ENCODE measurements at regions not wholly inside any gene's neighbourhood (a gene's known extent, or its start where the extent isn't known, plus 50 kb on each side); places are given as distances from the start of the nearest gene placed in this dataset.

GRCh38 chr1:185376840-185377635 is 60.0 kb upstream of the IVNS1ABP start:
- TF ChIP-seq, protein P1, sequence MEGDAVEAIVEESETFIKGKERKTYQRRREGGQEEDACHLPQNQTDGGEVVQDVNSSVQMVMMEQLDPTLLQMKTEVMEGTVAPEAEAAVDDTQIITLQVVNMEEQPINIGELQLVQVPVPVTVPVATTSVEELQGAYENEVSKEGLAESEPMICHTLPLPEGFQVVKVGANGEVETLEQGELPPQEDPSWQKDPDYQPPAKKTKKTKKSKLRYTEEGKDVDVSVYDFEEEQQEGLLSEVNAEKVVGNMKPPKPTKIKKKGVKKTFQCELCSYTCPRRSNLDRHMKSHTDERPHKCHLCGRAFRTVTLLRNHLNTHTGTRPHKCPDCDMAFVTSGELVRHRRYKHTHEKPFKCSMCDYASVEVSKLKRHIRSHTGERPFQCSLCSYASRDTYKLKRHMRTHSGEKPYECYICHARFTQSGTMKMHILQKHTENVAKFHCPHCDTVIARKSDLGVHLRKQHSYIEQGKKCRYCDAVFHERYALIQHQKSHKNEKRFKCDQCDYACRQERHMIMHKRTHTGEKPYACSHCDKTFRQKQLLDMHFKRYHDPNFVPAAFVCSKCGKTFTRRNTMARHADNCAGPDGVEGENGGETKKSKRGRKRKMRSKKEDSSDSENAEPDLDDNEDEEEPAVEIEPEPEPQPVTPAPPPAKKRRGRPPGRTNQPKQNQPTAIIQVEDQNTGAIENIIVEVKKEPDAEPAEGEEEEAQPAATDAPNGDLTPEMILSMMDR (IDR thresholded peaks at IDR 0.05 in 4 of 5, conservative IDR thresholded peaks at IDR 0.05 in 1 of 5): no peak
- no peak for TF ChIP-seq POLR2A (IDR thresholded peaks at IDR 0.05)
